ENCODE measurements at regions not wholly inside any gene's neighbourhood (a gene's known extent, or its start where the extent isn't known, plus 50 kb on each side); places are given as distances from the start of the nearest gene placed in this dataset.

- TF ChIP-seq, protein P1, sequence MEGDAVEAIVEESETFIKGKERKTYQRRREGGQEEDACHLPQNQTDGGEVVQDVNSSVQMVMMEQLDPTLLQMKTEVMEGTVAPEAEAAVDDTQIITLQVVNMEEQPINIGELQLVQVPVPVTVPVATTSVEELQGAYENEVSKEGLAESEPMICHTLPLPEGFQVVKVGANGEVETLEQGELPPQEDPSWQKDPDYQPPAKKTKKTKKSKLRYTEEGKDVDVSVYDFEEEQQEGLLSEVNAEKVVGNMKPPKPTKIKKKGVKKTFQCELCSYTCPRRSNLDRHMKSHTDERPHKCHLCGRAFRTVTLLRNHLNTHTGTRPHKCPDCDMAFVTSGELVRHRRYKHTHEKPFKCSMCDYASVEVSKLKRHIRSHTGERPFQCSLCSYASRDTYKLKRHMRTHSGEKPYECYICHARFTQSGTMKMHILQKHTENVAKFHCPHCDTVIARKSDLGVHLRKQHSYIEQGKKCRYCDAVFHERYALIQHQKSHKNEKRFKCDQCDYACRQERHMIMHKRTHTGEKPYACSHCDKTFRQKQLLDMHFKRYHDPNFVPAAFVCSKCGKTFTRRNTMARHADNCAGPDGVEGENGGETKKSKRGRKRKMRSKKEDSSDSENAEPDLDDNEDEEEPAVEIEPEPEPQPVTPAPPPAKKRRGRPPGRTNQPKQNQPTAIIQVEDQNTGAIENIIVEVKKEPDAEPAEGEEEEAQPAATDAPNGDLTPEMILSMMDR (conservative IDR thresholded peaks at IDR 0.05; ENCODE audit: low read length): no peak
- TF ChIP-seq EZH2phosphoT487 (IDR thresholded peaks at IDR 0.05; ENCODE audit: borderline replicate concordance, low read depth, low read length): no peak
Measured at GRCh38 chr15:25587616-25588340, 149.0 kb upstream of the UBE3A start.

All from OCI-LY7 (cell line).